ENCODE measurements at regions not wholly inside any gene's neighbourhood (a gene's known extent, or its start where the extent isn't known, plus 50 kb on each side); places are given as distances from the start of the nearest gene placed in this dataset.

DNA sequence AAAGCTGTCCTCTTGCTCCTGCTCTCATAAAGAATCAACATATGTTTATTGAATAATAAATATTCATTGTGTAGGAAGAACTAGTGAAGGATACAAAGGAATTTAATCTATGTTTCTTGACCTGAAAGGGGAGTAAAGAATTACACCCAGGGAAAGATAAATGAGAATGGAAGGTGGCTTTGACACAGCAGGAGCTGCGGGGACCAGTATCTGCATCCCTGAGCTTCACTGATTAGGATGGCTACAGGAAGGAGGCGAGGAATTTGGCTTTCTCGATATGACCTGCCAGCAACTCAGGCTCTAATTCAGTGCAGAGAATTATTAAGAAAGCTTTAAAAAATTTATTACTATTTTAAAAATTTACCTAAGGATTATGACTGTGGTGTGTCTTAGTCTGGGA is 194.6 kb downstream of the SEC23IP start:
- H3K27me3 ChIP-seq = no peaks in the 10 kb centered on the region
- TF ChIP-seq EP300 (IDR thresholded peaks at IDR 0.05) (no peak), CTCF (IDR thresholded peaks at IDR 0.05) (no peak), POLR2AphosphoS5 (IDR thresholded peaks at IDR 0.05) (no peak), POLR2A (IDR thresholded peaks at IDR 0.05) (no peak)
- DNase-seq (ENCODE audit: low spot score in 2 of 2) = no peak
- no peak overlapping the region for H3K27ac ChIP-seq
- 81% methylated on average over 3 of the region's 3 CpGs for WGBS
- H3K4me1 ChIP-seq = no peaks in the 10 kb centered on the region
- H3K9me3 ChIP-seq = no peaks in the 10 kb centered on the region
- H3K36me3 ChIP-seq = no peaks in the 10 kb centered on the region
- no peak overlapping the region for H3K4me3 ChIP-seq

- no peaks in the 10 kb centered on the region for H3K9me3 ChIP-seq
- no peak for TF ChIP-seq EP300 (IDR thresholded peaks at IDR 0.05)
- no peak for TF ChIP-seq POLR2A (IDR thresholded peaks at IDR 0.05)
- no peak for TF ChIP-seq CTCF (IDR thresholded peaks at IDR 0.05)
- TF ChIP-seq POLR2AphosphoS5 (IDR thresholded peaks at IDR 0.05) = no peak
- 69% methylated on average over 3 of the region's 3 CpGs for WGBS
- DNase-seq (ENCODE audit: low spot score in 2 of 2) = no peak
- H3K36me3 ChIP-seq = no peaks in the 10 kb centered on the region
- H3K27me3 ChIP-seq = peaks cover 3% of the 10 kb centered on the region
- H3K4me1 ChIP-seq = no peaks in the 10 kb centered on the region
- H3K27ac ChIP-seq = no peak overlapping the region
- no peak overlapping the region for H3K4me3 ChIP-seq
Measured at GRCh38 chr10:120095875-120096274, 203.3 kb downstream of the SEC23IP start.

- Histone ChIP-seq H3K9me3 (no peaks in the 10 kb centered on the region), H3K27me3 (peaks cover 3% of the 10 kb centered on the region), H3K36me3 (no peaks in the 10 kb centered on the region), H3K27ac (no peak overlapping the region), H3K4me1 (no peaks in the 10 kb centered on the region), H3K4me3 (no peak overlapping the region)
- TF ChIP-seq CTCF (IDR thresholded peaks at IDR 0.05) (no peak), POLR2AphosphoS5 (IDR thresholded peaks at IDR 0.05) (no peak), EP300 (IDR thresholded peaks at IDR 0.05) (no peak), POLR2A (IDR thresholded peaks at IDR 0.05) (no peak)
- DNase-seq (ENCODE audit: low spot score in 2 of 2) = no peak
Measured at GRCh38 chr10:120097766-120098165, 205.2 kb downstream of the SEC23IP start.

DNA sequence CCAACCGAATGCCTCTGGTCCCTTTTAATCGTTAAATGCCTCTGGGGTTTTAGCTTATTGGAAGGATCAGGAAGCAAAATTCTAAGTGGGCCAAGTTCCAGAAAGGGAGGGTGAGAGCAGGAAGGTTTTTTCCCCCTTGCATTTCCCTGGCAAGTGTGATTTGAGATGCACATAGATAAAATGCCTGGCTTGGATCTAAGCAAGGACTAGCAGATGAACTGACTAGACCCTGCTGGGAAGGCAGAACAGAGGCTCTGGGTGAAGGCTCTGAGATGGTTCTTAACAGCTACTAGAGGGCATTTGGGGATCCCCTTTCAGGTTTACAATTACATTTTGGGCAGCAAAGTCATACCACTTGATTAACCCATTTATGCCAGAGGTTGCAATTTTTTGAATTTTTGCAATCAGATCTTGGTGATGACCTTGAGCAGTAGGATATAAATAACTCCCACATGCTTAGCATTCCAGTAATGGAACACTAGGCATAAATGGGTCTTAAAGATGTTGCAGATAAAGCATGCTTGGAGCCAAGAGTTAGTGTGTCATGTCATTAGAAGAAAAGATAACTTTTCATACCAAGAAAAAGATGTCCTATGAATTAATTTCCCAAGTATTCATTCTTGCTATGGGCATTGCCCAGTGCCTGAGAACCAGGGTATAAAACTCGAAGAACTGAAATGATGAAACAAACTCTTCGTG is 205.9 kb downstream of the SEC23IP start:
- H3K9me3 ChIP-seq = no peaks in the 10 kb centered on the region
- TF ChIP-seq CTCF (IDR thresholded peaks at IDR 0.05) (no peak), POLR2AphosphoS5 (IDR thresholded peaks at IDR 0.05) (no peak), EP300 (IDR thresholded peaks at IDR 0.05) (no peak), POLR2A (IDR thresholded peaks at IDR 0.05) (no peak)
- peaks cover 3% of the 10 kb centered on the region for H3K27me3 ChIP-seq
- H3K4me3 ChIP-seq = no peak overlapping the region
- H3K27ac ChIP-seq = no peak overlapping the region
- DNase-seq (ENCODE audit: low spot score in 2 of 2) = no peak
- H3K36me3 ChIP-seq = no peaks in the 10 kb centered on the region
- 35% methylated on average over 4 of the region's 4 CpGs for WGBS
- no peaks in the 10 kb centered on the region for H3K4me1 ChIP-seq

DNA sequence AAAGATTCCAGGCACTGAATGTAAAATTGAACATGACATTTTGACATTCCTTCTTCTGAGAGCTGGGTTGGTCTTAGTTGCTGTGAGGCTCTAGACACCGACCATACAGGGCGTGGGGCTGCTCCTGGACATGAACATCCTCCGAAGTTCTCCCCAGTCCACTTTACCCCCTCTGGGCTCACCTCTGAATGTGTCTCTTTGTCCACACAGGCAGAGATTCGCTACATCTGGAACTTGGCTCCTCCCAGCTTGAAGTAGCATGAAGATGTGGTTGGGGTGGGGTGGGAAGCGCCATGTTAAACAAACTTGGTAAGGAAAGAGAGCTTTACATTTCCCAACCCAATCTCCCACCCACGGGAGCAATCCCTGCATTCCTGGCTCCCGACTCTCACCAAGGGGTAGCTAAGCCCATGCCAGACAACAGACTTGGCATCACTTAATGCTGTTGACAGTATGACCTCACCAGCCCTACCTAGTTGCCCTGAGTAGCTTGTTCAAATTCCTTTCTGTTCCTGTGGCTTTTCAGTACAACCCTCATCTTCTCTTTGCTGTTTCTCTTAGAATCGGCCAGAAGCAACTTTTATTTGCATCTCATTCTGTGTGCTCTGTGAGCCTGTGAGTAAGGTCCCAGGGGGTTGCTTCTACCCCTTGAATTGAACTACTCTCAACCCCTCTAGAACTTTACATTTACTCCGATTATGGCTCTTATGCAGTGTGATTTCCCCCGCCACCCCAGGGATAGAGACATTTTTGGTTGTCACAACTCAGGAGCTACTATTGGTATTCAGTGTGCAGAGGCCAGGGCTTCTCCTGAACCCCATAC is 211.4 kb downstream of the SEC23IP start:
- no peak for DNase-seq (ENCODE audit: low spot score in 2 of 2)
- WGBS = 67% methylated on average over 10 of the region's 10 CpGs
- Histone ChIP-seq H3K9me3 (no peaks in the 10 kb centered on the region), H3K27ac (no peak overlapping the region), H3K27me3 (peaks cover 3% of the 10 kb centered on the region), H3K4me3 (no peak overlapping the region), H3K4me1 (no peaks in the 10 kb centered on the region), H3K36me3 (no peaks in the 10 kb centered on the region)
- TF ChIP-seq POLR2AphosphoS5 (IDR thresholded peaks at IDR 0.05) = no peak
- TF ChIP-seq EP300 (IDR thresholded peaks at IDR 0.05) = no peak
- no peak for TF ChIP-seq POLR2A (IDR thresholded peaks at IDR 0.05)
- no peak for TF ChIP-seq CTCF (IDR thresholded peaks at IDR 0.05)
